HK-2 (cell line): ENCODE measurements at regions not wholly inside any gene's neighbourhood (a gene's known extent, or its start where the extent isn't known, plus 50 kb on each side); places are given as distances from the start of the nearest gene placed in this dataset.
"Not testable (repeated sequence)": the region's sequence is repeated elsewhere in the genome, so short reads cannot be mapped to it uniquely, and the experiment has no call there.

Experiments used
- DNase-seq: peaks from one replicate; pipeline ENCODE4 v3.0.0-alpha.2; 2018; ENCODE audit not compliant: unreplicated experiment

DNA sequence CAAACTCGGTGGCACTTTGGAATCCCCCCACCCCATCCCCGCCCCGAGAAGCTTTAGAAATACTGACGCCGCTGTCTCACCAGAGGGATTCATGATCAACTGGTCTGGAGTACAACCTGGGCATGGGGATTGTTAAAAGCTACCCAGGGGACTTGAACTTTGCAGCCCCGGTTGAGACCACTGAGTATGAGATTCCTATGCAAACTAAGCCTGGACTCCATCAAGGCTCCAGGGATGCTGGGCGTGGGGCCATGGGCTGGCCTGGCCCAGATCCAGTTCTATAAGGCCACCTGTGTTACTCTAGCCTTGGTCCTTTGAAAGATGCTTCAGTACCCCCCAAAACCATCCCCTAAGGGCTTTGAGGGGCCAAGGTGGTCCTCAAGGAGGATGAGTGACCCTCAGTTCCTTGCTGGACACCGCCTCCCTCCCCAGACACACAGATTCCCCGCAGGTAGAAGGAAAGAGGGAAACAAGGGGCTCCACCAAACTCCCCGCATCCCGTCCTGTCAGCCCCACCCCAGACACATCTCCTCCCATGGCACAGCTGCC, 68.5 kb downstream of the MRPL36 start:
- no peak for DNase-seq

DNA sequence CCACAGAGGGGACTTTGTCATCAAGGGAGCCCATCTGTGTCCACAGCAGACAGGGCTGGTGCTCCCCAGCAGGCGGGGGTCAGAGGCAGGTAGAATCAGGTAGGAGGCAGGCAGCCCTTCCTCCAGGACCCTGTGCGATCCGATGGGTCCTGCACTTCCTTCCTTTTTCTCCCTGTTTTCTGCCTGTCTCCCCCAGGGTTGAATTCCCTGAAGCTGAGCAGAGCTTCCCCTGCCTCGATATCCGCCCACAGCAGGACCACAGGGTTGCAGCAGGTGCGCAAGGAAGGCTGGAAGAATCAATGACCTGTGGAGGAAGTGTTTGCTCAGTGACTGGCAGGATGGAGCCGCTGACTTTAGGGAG, 69.2 kb downstream of the MRPL36 start:
- no peak for DNase-seq

GRCh38 chr5:1729641-1730486, 69.8 kb downstream of the MRPL36 start:
- DNase-seq: no peak

DNA sequence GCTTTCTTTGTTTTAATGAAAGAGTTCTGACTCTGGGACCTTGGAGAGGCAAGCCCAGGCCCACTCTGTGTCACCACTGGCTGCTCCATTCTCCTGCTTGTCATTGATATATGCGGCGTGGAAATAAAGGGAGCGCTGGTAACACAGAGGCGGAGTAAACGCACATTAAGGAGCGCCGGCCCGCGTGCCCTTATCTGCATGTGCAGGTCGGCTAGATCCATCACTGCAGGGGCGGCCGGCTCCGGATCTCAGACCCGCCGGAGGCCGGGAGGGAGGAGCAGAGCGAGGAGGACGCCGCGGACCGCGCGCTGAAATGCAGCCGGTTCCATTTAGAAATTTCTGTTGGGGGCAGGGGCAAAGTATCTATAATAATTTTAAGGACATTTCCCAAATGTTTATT, 70.8 kb downstream of the MRPL36 start:
- no peak for DNase-seq

- DNase-seq: no peak
Observed at GRCh38 chr5:1727571-1727970, 72.1 kb downstream of the MRPL36 start.

DNA sequence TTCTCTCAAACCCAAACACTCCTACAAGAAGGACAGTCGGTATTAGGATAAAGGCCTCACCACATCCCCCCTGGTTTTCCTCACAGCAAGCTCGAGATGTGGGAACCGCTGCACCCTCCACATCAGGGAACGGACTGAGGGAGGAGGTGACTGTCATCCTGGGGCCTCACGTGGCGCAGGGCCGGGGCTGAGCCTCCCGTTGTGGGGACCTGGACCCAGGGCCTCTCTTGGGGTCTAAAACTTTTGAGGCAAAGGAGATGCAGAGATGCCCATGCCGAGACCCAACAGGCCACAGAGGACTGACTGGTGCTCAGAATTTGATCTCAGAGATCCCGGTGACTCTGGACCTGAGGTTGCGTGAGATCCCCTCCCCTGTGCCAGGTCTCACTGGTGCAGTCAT, 72.7 kb downstream of the MRPL36 start:
- no peak for DNase-seq

DNA sequence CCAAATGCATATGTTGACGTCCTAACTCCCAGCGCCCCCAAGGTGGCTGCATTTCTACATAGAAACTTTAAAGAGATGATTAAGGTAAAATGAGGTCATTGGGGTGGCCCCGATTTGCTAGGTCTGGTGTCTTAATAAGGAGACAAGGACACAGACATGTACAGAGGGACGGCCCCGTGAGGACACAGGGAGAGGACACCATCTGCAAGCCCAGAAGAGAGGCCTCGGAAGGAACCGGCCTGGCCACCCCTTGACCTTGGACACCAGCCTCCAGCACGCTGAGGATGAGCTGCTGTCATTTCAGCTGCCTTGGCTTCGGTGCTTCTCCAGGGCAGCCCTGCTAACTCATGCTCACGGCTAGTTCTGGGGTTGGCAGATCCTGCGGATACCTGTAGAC, 73.2 kb downstream of the MRPL36 start:
- no peak for DNase-seq

- DNase-seq: no peak
Observed at GRCh38 chr5:1725641-1726468, 73.8 kb downstream of the MRPL36 start.

- DNase-seq: no peak
Observed at GRCh38 chr5:1724822-1725602, 74.6 kb downstream of the MRPL36 start.

DNA sequence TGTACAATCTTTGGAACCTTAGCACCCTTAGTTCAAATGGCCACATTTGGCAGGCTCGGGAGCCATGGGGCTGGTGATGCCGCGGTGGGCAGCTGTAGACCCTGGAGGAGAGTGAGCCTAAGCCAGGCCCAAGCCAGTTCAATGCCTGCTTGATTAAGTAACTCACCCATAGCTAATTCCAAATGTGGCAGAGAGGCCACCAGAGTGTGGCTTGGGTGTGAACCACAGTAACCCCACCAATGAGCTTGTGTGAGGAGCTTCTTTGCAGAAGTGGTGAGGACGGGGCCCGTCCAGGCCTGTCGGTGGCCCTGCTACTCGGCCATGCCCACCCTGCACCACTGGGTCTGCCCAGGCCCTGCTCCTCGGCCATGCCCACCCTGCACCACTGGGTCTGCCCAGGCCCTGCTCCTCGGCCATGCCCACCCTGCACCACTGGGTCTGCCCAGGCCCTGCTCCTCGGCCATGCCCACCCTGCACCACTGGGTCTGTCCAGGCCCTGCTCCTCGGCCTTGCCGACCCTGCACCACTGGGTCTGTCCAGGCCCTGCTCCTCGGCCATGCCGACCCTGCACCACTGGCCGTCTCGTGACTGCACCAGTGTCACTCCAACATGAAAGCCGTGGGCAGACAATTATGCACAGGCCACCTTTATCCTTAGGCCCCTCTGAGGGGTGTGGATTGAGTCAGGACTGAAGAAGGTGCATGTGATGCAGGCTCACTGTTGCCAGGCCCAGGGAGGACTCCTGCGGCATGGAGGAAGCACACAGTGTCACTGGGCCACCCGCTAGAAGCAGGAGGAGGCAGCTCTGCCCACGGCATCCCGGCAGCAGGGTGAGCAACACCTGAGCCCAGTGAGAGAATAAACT, 75.4 kb downstream of the MRPL36 start:
- DNase-seq: no peak

- DNase-seq: no peak
Observed at GRCh38 chr5:1723476-1723875, 76.2 kb downstream of the MRPL36 start.

DNA sequence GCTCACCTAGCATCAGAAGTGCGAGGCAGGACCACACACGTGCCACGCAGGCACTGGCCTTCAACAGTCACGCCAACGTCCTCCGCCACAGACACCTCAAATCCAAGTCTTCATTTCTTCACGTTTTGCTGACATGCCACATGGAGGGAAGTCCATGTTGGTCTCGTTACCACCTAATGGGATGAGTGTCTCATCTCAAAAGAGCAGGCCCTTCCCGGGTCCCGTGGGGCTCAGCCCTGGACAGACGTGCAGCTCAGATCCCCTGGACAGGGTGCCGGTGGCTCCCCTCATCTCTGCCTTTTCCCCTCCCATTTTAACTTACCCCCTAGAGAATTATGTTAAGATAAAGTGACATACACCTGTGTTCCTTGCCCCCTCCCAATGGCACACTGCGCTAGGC, 76.8 kb downstream of the MRPL36 start:
- DNase-seq: no peak

GRCh38 chr5:1720396-1721110, 79.1 kb downstream of the MRPL36 start:
- no peak for DNase-seq

- no peak for DNase-seq
Observed at GRCh38 chr5:1719860-1720259, 79.8 kb downstream of the MRPL36 start.

GRCh38 chr5:1718669-1719068, 81.0 kb downstream of the MRPL36 start:
- no peak for DNase-seq

DNA sequence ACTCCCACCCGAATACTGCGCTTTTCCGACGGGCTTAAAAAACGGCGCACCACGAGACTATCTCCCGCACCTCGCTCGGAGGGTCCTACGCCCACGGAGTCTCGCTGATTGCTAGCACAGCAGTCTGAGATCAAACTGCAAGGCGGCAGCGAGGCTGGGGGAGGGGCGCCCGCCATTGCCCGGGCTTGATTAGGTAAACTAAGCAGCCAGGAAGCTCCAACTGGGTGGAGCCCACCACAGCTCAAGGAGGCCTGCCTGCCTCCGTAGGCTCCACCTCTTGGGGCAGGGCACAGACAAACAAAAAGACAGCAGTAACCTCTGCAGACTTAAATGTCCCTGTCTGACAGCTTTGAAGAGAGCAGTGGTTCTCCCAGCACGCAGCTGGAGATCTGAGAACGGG, 89.5 kb downstream of the MRPL36 start:
- not testable (repeated sequence) for DNase-seq

DNA sequence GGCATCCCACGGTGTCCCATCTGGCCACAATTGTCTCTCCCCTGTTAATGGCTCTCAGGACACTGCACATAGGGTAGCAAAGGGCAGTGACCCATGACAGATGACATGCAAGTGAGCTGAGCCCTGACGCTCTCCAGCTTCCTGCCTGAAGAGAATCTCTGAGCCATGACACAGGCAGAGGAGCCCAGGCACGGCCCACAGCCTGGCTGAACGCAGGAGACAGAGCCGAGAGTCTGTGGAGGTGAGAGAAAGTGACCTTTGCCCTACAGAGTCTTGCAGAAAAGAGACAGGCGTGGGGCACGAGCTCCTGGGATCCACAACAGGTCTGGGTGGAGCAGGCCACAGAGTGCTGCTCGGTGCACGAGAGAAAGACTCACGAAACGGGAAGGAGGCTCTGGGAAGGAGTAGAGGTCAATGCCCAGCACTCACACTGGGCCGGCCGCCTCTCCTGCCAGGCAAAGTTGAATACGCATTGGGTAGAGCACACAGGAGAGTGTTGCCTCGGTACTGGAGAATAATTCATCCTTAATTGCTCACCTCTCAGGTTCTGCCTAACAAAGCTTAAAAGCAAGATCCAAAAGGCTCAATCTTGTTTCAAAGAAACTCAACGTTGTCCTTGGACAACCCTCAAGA, 90.3 kb downstream of the MRPL36 start:
- peak; percentile 26 for DNase-seq

GRCh38 chr5:1708592-1709141, 91.0 kb downstream of the MRPL36 start:
- DNase-seq: no peak

DNA sequence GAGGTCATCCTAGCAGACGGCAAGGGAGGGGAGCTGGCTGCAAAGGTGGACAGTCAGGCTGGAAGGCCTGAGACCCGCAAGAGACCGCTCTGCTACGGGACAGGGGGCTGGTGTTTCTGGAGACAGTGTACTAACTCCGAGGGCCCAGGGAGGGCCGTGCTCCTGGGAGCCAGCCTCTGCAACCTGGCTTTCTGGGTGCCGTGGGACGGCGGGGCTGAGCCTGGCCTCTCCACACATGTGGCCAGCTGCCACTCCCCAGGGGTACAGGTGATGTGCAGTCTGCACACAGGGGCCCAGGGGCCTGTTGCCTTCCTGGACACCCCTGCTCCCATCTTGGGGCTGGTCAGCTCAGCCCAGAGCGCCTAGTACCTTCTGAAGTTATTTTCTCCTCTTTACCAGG, 92.2 kb downstream of the MRPL36 start:
- no peak for DNase-seq

- DNase-seq: no peak
Observed at GRCh38 chr5:1706428-1706827, 93.2 kb downstream of the MRPL36 start.
